Forelimb muscle (tissue), 1 donor: ENCODE measurements at regions not wholly inside any gene's neighbourhood (a gene's known extent, or its start where the extent isn't known, plus 50 kb on each side); places are given as distances from the start of the nearest gene placed in this dataset.
"Not testable (repeated sequence)": the region's sequence is repeated elsewhere in the genome, so short reads cannot be mapped to it uniquely, and the experiment has no call there.

Source experiments
- DNase-seq: peaks from one replicate; pipeline ENCODE4 v3.0.0-alpha.2; 2013; ENCODE audit warnings: low read depth

DNA sequence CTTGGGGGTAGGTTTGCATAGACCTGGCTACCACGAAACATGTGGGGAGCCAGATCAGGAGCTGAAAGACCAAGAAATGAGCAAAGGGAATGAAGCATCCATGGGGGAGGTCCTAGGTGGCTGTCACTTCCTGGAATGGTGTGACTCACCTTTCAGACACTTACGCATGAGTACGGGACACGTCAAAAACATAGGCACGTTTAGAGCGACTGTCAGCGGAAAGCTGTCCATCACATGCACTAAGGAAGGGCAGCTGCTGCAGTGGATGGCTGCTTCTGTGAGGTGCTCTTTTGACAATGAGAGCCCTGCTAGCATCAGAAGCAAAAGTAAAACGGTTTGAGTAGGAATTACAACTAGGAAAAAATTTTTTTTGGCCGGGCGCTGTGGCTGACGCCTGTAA is 244.6 kb upstream of the CCDC54 start:
- no peak for DNase-seq

DNA sequence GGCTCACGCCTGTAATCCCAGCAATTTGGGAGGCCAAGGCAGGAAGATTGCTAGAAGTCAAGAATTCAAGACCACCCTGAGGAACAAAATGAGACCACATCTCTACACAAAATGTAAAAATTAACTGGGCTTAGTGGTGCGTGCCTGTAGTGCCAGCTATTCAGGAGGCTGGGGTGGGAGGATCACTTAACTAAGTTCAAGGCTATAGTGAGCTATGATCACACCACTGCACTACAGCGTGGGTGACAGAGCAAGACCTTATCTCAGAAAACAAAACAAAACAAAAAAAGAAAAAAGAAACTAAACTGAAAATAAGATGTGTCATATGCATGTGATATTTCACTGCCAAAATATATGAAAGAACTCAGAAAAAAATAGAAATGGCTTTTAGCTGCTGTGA is 243.3 kb upstream of the CCDC54 start:
- no peak for DNase-seq

DNA sequence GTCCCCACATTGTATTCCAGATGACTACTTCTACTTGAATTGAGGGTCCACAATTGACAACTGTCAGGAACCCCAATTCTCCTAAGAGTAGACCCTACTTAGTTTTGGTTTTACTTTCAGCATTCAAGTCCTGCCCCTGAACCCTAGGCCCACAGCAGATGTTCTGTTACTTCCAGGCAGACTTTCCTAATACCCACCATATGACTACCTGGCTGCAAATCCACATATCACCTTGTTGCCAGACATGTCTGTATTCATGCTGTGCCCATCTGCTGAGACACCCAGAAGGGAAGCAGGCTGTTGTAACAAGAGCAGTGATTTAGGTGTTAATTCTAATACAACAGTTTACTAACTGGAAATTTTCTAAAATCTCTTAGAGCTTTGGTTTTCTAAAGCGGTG is 235.1 kb upstream of the CCDC54 start:
- DNase-seq: no peak

DNA sequence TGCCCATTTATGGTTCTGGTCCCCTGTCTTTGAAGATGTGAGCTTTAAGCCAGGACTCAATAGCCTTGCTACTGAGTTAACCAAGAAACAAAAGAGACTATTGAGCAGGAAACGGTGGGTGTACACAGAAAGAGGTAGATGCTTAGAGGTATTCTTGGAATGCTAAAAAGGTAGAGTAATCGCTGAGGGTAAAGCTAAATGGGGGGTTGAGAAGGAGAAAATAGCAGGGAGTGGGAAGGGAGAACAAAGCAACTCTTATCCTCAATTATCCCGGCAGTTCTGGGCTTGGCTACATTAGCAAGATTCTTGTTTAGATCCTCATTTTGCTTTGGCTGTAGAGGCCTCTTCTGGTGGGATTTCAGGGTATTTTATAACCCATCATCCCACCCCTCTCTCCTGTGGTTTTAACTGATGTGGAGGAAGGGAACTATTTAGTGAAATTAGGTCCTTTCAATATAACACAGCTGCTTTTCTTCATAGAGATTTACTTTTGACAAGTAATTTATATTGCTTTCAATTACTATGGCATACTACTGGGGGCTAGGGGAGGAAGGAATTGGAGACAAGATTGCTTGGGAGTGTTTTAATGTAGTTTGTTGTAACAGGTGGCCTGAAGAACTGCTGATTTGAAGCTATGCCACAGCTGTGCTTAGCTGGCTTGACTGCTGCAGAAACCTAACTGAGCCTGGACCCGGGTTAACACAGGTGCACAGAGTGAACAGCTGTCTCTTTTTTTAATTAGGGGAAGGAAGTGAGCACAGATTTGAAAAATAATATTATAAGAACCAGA is 234.3 kb upstream of the CCDC54 start:
- DNase-seq: peak; percentile 48

- DNase-seq: no peak
These were observed 226.6 kb upstream of the CCDC54 start for GRCh38 chr3:107150675-107151074.

GRCh38 chr3:107153981-107154380 is 223.3 kb upstream of the CCDC54 start:
- no peak for DNase-seq

DNA sequence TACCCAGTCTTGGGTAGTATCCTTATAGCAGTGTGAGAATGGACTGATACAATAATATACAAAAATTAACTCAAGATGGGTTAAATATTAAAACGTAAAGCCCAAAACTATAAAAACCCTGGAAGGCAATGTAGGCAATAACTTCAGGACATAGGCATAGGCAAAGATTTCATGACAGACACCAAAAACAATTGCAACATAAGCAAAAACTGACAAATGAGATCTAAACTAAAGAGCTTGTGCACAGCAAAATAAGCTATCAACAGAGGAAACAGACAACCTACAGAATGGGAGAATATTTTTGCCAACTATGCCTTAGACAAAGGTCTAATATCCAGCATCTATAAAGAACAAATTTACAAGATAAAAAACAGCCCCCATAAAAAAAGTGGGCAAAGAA is 204.8 kb upstream of the CCDC54 start:
- no peak for DNase-seq

- no peak for DNase-seq
These were observed 192.9 kb upstream of the CCDC54 start for GRCh38 chr3:107184375-107184774.

DNA sequence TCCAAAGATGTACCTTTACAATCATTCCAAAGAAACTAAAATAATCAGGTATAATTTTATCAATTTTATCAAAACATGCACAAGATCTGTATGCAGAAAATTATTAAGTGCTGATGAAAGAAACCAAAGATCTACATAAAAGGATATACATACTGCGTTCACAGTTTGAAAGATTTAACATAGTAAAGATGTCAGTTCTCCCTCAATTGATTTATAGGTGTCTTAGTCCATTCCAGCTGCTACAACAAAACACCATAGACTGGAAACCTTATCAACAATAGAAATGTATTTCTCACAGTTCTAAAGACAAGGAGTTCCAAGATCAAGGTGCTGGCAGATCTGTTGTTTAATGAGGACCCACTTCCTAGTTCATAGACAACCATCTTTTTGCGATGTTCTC is 189.0 kb upstream of the CCDC54 start:
- DNase-seq: no peak

- DNase-seq: no peak
These were observed 188.0 kb upstream of the CCDC54 start for GRCh38 chr3:107189158-107189791.

GRCh38 chr3:107193116-107193515 is 184.1 kb upstream of the CCDC54 start:
- no peak for DNase-seq

DNA sequence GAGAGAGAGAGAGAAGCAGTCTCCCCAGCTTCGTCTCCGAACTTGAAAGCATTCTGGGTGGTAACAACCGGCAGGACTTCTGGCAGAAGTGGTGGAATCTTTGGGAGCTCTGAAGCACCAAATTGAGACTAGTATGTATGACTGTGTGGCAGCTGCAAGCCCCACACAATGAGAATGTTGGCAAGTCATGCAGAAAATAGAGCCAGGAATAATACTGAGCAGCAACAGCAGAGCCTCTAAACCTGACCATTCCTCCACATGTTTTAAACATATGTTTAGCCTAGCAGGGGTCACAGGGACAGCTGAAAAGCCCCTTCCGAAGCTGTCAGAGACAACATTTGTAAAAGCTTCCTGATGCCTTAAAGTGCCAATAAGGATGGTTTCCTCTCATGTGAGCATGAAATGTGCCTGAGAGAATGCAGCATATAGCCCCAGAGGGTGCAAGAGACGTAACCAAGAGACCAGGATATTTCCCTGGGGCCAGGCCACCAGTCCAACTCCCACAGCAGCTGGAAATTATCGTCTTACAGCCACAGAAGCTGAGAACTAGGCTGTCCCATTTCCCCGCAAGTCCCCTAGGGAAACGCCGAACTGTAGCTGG is 178.6 kb upstream of the CCDC54 start:
- no peak for DNase-seq

DNA sequence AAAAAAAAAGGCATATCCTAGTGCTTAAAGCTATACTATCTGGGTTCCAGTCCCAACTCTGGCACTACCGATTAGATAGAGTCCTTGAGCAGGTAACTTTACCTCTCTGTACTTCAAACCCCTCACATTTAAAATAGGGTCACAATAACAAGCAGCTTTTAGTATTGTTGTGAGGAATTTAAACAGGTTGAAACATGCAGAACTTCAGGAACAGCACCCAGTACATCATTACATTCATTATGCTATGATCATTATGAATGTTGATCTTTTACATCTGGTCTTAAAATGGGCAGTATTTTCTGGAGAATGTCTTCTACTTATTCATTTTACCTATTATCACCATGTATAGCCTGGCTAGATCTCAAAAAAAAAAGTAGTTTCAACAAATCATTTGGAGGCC is 176.1 kb upstream of the CCDC54 start:
- DNase-seq: no peak

- not testable (repeated sequence) for DNase-seq
These were observed 174.4 kb upstream of the CCDC54 start for GRCh38 chr3:107202885-107203284.

DNA sequence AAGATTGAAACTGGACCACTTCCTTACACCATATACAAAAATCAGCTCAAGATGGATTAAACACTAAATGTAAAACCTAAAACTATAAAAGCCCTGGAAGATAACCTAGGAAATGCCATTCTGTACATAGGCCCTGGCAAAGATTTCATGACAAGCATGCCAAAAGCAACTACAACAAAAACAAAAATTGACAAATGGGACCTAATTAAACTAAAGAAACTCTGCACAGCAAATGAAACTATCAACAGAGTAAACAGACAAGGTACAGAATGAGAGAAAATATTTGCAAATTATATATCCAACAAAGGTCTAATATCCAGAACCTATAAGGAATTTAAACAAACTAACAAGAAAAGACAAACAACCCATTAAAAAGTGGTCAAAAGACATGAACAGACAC is 173.1 kb upstream of the CCDC54 start:
- no peak for DNase-seq

- no peak for DNase-seq
These were observed 171.9 kb upstream of the CCDC54 start for GRCh38 chr3:107205358-107205757.

- no peak for DNase-seq
These were observed 171.1 kb upstream of the CCDC54 start for GRCh38 chr3:107206141-107206540.

GRCh38 chr3:107206945-107207344 is 170.3 kb upstream of the CCDC54 start:
- DNase-seq: no peak

- DNase-seq: peak; percentile 97
These were observed 169.1 kb upstream of the CCDC54 start for GRCh38 chr3:107208100-107208499.

GRCh38 chr3:107208796-107209195 is 168.4 kb upstream of the CCDC54 start:
- no peak for DNase-seq

DNA sequence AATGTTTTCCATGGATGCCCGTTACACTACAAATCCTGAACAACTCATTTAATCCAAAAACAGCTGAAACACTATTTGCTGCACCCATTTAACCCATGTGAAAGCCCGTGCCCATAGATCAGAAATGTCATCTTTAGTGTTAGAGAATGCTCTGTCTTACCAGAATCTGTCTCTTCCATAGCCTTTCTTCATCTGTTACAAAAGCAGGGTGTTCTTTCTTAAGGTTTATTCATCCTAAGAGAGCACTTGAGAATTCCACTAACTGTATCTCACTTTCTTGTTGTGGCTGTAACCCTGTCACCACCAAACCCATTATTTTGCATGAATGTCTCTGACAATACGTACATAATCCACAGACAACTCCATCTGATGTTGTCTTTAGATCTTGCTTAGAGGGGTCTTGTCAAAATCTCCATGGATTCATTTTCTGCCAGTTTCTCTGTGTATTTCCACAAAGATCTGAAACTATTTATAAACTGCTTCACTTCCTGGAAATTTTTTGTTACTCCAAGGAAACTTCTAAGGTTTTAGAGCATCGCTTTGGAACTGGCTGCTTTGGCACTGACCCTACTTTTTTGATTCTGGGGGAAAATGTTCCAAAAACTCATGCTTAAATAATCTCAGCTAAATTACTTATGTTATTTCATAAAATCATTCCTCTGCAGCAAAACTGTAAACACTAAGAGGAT is 167.8 kb upstream of the CCDC54 start:
- DNase-seq: no peak

- DNase-seq: no peak
These were observed 165.6 kb upstream of the CCDC54 start for GRCh38 chr3:107211608-107212007.

DNA sequence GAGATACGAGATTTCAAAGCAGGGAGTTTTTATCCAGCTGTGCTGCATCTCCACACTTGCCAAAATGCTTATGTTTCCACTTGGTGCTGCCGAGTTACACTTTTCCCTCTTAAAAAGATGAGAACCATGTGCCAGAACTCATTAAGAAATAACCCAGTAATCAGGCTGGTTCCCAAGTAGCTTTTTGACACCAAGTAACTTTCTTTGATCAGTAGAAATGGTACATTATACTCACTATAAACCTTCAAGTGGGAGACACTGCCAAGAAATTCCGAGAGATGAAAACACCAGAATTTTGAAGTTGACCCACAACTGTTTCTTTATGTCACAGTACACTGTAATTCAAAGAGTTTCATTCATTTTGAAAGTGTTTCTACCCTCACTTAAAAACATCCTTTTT is 164.6 kb upstream of the CCDC54 start:
- DNase-seq: no peak
